ENCODE measurements at regions not wholly inside any gene's neighbourhood (a gene's known extent, or its start where the extent isn't known, plus 50 kb on each side); places are given as distances from the start of the nearest gene placed in this dataset.

DNA sequence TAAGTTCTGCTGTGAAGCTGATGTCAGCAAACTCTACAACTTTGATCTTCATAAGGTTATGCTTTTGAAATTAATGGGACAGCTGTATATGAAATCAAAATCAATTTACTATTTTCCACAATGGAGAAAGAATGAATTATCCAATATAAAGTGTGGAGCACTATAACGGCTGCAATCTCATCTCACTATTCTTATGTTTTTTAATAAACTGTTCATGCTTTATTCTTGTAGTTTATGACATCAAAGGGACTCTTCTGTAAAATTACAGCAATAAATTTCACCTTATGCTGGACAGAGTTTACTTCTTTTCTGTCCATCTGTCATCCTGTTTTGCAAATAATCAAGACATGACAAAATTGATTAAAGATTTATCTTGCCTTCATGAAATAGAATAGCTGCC lies 192.5 kb downstream of the TECRL start (continued):
- TF ChIP-seq GPBP1L1 (CRISPR knock-in tag; IDR thresholded peaks at IDR 0.05) (no peak), PATZ1 (CRISPR knock-in tag; IDR thresholded peaks at IDR 0.05) (no peak), TAF1 (CRISPR knock-in tag; IDR thresholded peaks at IDR 0.05) (no peak)

DNA sequence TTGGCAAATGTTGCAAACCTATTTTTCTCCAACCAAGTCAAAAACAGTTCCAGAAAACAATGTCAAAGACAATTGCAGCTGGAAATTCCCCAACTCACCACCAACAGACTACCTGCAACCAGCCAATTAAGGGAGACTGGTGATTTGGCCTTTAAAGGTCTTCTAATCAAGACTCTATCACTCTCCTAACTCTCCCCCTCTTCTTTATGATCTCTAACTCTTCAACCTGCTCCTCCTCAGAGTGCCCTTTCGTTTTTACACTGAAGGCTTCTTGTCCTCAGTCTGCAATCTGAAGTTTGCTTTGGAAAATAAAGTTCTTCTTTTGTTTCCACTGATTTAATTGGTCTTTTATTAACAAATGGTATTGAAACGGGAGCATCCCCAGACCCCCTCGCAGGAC lies 203.9 kb downstream of the TECRL start:
- BruUV-seq (replicated peaks), result no TSS peak
- WGBS (ENCODE audit: low lambda C conversion rate), result 6% methylated on average over 3 of the region's 3 CpGs
- ATAC-seq, result no peak
- H3K79me2 ChIP-seq (ENCODE audit: insufficient read depth, low read length), result no peaks in the 10 kb centered on the region
- ChIA-PET POLR2A (no interaction called here), CTCF (ENCODE audit: low intra/inter-chr PET ratio, low total read pairs) (no interaction called here)
- DNase-seq (ENCODE audit: low spot score), result no peak
- H3K27ac ChIP-seq (ENCODE audit: extremely low read length, insufficient read depth, low read length), result no peak overlapping the region
- H3K4me1 ChIP-seq (ENCODE audit: insufficient read depth, low read length), result no peaks in the 10 kb centered on the region
- H2AFZ ChIP-seq (ENCODE audit: low read length), result no peak overlapping the region
- in situ Hi-C loops (cut with HindIII; ENCODE audit: extremely low pct_ligation_motif_present, low pct_unique_long_range_greater_than_20kb) (no loop called here), intact Hi-C loops (cut with micrococcal nuclease; ENCODE audit: unreplicated experiment) (no loop called here)
- TF ChIP-seq ZNF891 (CRISPR knock-in tag; IDR thresholded peaks at IDR 0.05), result no peak
- TF ChIP-seq POLR2AphosphoS2 (IDR thresholded peaks at IDR 0.05; ENCODE audit: low read depth, low read length), result no peak
- no peak for TF ChIP-seq NAIF1 (CRISPR knock-in tag; IDR thresholded peaks at IDR 0.05; ENCODE audit: borderline replicate concordance)
- TF ChIP-seq ZNF263 (CRISPR knock-in tag; IDR thresholded peaks at IDR 0.05), result no peak
- no peak for TF ChIP-seq TBP (CRISPR knock-in tag; IDR thresholded peaks at IDR 0.05)
- TF ChIP-seq TFDP2 (CRISPR knock-in tag; IDR thresholded peaks at IDR 0.05), result no peak
- TF ChIP-seq ZNF446 (CRISPR knock-in tag; IDR thresholded peaks at IDR 0.05), result no peak
- TF ChIP-seq, protein P1, sequence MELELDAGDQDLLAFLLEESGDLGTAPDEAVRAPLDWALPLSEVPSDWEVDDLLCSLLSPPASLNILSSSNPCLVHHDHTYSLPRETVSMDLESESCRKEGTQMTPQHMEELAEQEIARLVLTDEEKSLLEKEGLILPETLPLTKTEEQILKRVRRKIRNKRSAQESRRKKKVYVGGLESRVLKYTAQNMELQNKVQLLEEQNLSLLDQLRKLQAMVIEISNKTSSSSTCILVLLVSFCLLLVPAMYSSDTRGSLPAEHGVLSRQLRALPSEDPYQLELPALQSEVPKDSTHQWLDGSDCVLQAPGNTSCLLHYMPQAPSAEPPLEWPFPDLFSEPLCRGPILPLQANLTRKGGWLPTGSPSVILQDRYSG (CRISPR knock-in tag; IDR thresholded peaks at IDR 0.05), result no peak
- no peak for TF ChIP-seq TP53 (CRISPR knock-in tag; conservative IDR thresholded peaks at IDR 0.05)
- TF ChIP-seq EEA1 (CRISPR knock-in tag; IDR thresholded peaks at IDR 0.05; ENCODE audit: borderline replicate concordance), result no peak
- TF ChIP-seq NR1H2 (CRISPR knock-in tag; IDR thresholded peaks at IDR 0.05; ENCODE audit: borderline replicate concordance, low read depth), result no peak
- no peak for TF ChIP-seq ZNF746 (CRISPR knock-in tag; IDR thresholded peaks at IDR 0.05)
- no peak for TF ChIP-seq NR2F6 (IDR thresholded peaks at IDR 0.05)
- no peak for TF ChIP-seq NR2F6 (CRISPR knock-in tag; IDR thresholded peaks at IDR 0.05)
- H3K36me3 ChIP-seq (replicated peaks in 1 of 2; ENCODE audit: control insufficient read depth in 1 of 2, insufficient read depth in 2 of 2, low read length in 2 of 2), result no peaks in the 10 kb centered on the region
- H3K27me3 ChIP-seq (ENCODE audit: control insufficient read depth in 1 of 2, insufficient read depth in 2 of 2, low read length in 2 of 2), result no peaks in the 10 kb centered on the region
- no peak overlapping the region for H3K4me2 ChIP-seq (ENCODE audit: low read depth, low read length)
- H3K4me3 ChIP-seq (replicated peaks in 1 of 3; ENCODE audit: insufficient read depth in 1 of 3, low read depth in 2 of 3, low read length in 3 of 3), result no peak overlapping the region
- H3K9me3 ChIP-seq (ENCODE audit: low read length), result peaks cover 7% of the 10 kb centered on the region; the same call in 1 of the 2 replicates
- no peaks in the 10 kb centered on the region for H4K20me1 ChIP-seq (ENCODE audit: insufficient read depth, low read length)
- no peak for FAIRE-seq
- H3K9ac ChIP-seq (ENCODE audit: insufficient read depth, low read depth, low read length), result no peak overlapping the region

All from HepG2 (cell line).